ENCODE measurements at regions not wholly inside any gene's neighbourhood (a gene's known extent, or its start where the extent isn't known, plus 50 kb on each side); places are given as distances from the start of the nearest gene placed in this dataset.

DNA sequence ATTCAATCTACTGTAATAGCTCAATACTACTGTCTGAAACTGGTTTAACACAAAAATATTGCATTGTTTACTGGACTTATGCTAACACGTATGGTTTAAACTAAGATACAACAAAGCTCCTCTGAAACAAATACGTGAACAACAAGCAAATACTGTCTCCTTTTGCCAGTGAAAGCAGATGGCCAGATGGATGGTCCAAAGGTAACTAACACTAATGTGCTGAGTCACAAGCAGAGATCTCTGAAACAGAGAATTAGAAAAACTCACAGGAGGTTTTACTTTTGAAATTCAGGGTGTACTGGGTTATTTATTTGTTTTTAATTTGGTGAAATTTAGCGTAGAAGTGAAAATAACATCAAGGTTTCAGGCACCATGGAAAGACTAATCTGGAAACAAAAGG lies 124.3 kb upstream of the SOX4 start:
- no peak for DNase-seq (ENCODE audit: low read depth)

DNA sequence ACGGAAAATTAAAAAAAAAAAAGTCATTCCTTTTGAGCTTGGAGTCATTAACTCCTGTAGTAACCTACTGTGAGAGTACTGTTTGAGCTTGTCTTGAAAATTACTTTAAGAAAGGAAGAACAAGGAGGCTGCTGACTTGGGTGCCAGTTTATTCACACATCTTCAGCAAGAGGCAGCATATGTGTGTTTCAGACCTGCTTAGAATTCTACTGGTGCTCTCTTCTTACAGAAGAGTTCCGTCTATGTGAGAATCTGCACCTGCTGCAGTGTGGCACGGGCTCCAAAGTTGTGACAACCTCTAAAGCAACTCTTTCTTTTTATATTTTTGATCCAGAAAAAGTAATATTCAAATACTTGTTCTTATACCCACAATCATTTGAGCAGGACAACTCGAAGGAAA lies 117.4 kb upstream of the SOX4 start:
- DNase-seq (ENCODE audit: low read depth): no peak

GRCh38 chr6:21478411-21478810 lies 115.1 kb upstream of the SOX4 start:
- DNase-seq (ENCODE audit: low read depth): no peak

- DNase-seq (ENCODE audit: low read depth): no peak
Observed at GRCh38 chr6:21478883-21479539, 114.5 kb upstream of the SOX4 start.

- no peak for DNase-seq (ENCODE audit: low read depth)
Observed at GRCh38 chr6:21486115-21486514, 107.4 kb upstream of the SOX4 start.

DNA sequence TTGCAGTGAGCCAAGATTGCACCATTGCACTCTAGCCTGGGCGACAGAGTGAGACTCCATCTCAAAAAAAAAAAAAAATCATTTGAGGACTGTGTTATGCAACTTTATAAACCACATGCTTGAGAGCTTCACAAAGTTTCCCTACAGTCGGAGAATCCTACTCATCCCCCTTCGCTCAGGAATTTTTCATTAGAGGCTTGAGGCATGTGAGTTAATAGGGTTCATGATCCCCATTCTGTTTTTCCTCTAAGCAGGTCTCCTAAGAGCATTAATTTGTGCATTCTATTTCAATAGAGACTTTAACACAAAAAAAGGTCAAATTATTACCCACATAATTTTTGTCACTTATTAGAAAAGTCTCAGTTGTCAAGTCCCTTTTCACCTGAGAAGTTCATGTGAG lies 103.7 kb upstream of the SOX4 start:
- no peak for DNase-seq (ENCODE audit: low read depth)

- no peak for DNase-seq (ENCODE audit: low read depth)
Observed at GRCh38 chr6:21491955-21492354, 101.6 kb upstream of the SOX4 start.

- no peak for DNase-seq (ENCODE audit: low read depth)
Observed at GRCh38 chr6:21494505-21494904, 99.0 kb upstream of the SOX4 start.

DNA sequence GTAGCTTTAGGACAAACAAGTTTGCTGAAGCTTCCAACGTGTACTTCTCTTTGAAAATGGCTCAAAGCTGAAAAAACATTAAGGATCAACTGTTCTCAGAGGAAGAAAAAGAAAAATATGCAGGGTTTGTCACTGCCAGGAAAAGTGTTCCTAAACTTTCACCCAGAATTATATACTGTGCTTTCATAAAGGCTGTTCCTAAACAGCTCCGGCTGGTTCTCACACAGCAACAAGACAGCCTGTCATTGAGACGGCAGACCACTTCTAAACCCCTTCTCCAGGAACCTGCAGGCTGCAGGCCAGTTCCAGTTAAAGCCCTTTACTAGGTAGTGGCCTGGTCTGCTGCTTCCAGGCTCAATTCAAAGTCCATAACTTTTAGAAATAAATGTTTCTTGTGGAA lies 97.4 kb upstream of the SOX4 start:
- no peak for DNase-seq (ENCODE audit: low read depth)

DNA sequence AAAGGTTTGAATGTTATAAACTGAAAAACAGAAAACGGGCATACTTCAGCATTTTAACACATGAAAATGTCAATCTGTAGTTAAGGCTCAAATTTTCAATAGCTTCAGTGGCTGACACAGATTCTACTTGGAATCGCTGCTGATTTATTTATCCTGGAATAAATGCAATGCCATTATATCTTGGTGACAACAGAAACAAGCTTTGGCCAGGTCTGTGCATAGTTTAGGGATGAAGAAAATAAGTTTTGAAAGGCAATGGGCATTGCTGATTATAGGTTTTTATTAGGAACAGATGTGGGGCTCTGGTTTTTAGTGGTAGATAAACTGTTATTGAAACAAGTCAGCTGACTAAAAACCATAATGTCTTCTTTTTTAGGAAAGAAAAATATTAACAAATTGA lies 96.8 kb upstream of the SOX4 start:
- no peak for DNase-seq (ENCODE audit: low read depth)

GRCh38 chr6:21500314-21501020 lies 93.1 kb upstream of the SOX4 start:
- no peak for DNase-seq (ENCODE audit: low read depth)

GRCh38 chr6:21501021-21501354 lies 92.6 kb upstream of the SOX4 start:
- no peak for DNase-seq (ENCODE audit: low read depth)

- no peak for DNase-seq (ENCODE audit: low read depth)
Observed at GRCh38 chr6:21501815-21502214, 91.7 kb upstream of the SOX4 start.

DNA sequence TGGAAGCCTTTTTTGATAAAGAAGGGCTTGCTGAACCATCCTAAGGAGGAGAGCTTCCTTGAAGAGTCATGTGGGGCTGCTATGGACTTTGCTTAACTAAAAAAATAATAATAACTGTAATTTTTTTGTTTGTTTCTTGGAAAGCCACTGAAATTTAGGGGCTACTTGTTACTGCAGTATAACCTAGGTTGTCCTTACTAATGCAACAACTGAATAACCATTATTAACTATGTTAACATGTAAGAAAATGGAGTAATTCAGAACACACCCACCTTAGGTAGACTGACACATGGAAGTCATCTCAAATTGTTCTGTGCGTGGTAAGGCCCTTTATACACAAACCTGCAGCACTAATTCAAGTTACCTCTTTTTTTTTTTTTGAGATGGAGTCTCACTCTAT lies 90.9 kb upstream of the SOX4 start:
- no peak for DNase-seq (ENCODE audit: low read depth)

DNA sequence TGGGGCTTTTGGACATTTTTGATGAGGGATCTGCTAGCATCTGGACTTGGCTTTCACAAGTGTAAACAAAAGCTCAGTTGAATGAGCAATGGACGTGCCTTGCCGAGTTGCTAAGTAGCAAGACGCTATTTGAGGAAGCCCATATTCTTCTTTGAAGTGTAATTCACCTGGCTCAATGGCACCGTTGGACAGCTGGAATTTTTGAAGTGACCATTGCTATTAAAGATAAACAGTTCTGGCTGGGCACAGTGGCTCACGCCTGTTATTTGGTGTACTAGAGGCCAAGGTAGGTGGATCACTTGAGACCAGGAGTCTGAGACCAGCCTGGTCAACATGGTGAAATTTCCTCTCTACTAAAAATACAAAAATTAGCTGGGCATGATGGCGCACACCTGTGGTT lies 88.8 kb upstream of the SOX4 start:
- no peak for DNase-seq (ENCODE audit: low read depth)

GRCh38 chr6:21505574-21505990 lies 88.0 kb upstream of the SOX4 start:
- no peak for DNase-seq (ENCODE audit: low read depth)

GRCh38 chr6:21506126-21506525 lies 87.4 kb upstream of the SOX4 start:
- no peak for DNase-seq (ENCODE audit: low read depth)

GRCh38 chr6:21507811-21508210 lies 85.7 kb upstream of the SOX4 start:
- DNase-seq (ENCODE audit: low read depth): no peak

- no peak for DNase-seq (ENCODE audit: low read depth)
Observed at GRCh38 chr6:21508753-21509152, 84.8 kb upstream of the SOX4 start.

DNA sequence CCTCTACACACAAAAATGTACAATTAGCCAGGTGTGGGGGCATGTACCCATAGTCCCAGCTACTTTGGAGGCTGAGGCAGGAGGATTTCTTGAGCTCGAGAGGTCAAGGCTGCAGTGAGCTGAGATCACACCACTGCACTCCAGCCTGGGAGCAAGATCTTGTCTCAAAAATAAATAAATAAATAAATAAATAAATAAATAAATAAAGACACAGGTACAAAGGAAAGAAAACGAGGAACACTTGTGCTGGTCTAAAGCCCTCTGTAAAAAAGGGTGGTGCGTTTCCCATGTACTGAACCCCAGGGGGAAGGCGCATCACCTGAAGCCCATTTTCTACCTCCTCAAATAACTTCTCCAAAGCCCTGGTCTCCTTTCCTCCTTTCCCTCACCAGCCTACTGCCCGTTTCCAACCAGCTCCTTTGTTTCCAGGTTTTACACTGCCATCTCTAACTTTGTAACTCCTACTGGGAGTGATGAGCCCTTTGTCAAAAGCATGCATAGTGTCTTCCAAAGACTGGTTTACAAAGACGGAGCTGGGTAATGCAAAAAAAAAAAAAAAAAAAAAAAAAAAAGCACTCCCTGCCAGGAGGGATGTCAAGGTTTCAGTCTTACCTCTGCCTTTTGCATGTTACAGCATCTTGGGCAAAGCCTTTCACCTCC lies 81.5 kb upstream of the SOX4 start:
- DNase-seq (ENCODE audit: low read depth): no peak

GRCh38 chr6:21514288-21514687 lies 79.3 kb upstream of the SOX4 start:
- no peak for DNase-seq (ENCODE audit: low read depth)

DNA sequence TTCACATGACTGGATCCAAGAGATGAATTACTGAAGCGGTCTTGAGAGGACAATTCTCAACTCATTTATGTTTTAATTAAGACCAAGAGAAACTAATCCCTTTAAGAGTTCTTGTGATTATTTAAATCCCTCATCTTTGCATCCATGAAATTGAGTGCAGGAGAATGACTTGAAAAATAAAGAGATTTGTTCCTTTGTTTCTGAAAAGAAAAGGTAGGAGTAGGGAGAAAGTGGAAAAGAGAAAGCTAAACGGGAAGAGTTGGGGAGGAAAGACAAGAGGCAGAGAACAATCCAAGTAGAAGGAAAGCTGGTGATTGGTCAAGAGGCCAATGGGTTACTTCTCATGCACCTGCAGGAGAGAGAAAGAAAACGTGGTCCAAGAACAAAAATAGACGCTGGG lies 75.2 kb upstream of the SOX4 start:
- no peak for DNase-seq (ENCODE audit: low read depth)

- DNase-seq (ENCODE audit: low read depth): no peak
Observed at GRCh38 chr6:21519642-21520041, 73.9 kb upstream of the SOX4 start.

GRCh38 chr6:21521276-21521675 lies 72.3 kb upstream of the SOX4 start:
- no peak for DNase-seq (ENCODE audit: low read depth)
